ENCODE measurements at regions not wholly inside any gene's neighbourhood (a gene's known extent, or its start where the extent isn't known, plus 50 kb on each side); places are given as distances from the start of the nearest gene placed in this dataset.

DNA sequence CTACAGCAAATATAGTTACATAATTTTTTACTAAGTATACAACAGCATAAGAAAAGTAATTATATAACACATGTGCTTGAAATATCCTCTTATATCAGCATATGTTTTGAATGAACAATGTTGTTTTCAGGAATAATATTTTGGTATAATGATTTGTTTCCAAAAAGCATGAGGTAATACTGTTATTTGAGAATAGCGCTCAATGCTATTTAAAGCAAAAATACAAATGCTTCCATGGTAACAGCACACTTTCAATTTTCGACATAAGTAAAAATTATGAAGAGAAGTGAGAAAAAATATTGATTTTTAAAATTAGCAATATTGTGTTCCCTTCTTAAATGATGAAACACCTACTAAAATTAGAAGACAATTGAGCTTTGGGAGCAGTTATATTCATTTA lies 715.9 kb upstream of the ATXN8OS start:
- Histone ChIP-seq H3K27me3 (ENCODE audit: low read depth) (no peaks in the 10 kb centered on the region), H3K4me1 (no peaks in the 10 kb centered on the region), H3K9me3 (no peaks in the 10 kb centered on the region), H3K4me3 (no peak overlapping the region), H3K27ac (no peak overlapping the region), H3K36me3 (no peaks in the 10 kb centered on the region)
- TF ChIP-seq, protein P1, sequence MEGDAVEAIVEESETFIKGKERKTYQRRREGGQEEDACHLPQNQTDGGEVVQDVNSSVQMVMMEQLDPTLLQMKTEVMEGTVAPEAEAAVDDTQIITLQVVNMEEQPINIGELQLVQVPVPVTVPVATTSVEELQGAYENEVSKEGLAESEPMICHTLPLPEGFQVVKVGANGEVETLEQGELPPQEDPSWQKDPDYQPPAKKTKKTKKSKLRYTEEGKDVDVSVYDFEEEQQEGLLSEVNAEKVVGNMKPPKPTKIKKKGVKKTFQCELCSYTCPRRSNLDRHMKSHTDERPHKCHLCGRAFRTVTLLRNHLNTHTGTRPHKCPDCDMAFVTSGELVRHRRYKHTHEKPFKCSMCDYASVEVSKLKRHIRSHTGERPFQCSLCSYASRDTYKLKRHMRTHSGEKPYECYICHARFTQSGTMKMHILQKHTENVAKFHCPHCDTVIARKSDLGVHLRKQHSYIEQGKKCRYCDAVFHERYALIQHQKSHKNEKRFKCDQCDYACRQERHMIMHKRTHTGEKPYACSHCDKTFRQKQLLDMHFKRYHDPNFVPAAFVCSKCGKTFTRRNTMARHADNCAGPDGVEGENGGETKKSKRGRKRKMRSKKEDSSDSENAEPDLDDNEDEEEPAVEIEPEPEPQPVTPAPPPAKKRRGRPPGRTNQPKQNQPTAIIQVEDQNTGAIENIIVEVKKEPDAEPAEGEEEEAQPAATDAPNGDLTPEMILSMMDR (IDR thresholded peaks at IDR 0.05) = no peak
- DNase-seq (no peak), ATAC-seq (no peak)
- intact Hi-C loops (cut with DNase I) = no loop called here

DNA sequence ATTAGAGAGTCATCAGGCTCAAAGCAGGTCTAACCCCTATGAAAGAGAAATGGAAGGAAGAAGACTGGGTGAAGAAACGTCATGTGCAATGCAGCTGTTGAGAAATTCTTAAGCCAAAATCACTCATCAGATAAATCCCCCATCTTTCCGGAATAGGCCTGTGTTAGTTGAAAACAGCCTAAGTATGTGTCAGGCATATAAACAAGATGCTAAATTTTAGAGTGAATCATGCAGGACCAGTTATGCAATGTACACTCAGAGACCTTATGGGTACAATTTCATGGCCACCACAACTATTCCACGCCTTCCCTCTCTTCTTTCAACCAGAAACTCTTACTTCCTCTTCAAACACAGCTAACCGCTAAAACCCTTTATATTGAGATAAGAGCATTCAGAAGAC lies 717.7 kb upstream of the ATXN8OS start:
- Histone ChIP-seq H3K27ac (no peak overlapping the region), H3K4me1 (no peaks in the 10 kb centered on the region), H3K27me3 (ENCODE audit: low read depth) (no peaks in the 10 kb centered on the region), H3K36me3 (no peaks in the 10 kb centered on the region), H3K4me3 (no peak overlapping the region), H3K9me3 (no peaks in the 10 kb centered on the region)
- ATAC-seq (no peak), DNase-seq (no peak)
- intact Hi-C loops (cut with DNase I) = no loop called here
- TF ChIP-seq, protein P1 (IDR thresholded peaks at IDR 0.05) = no peak

DNA sequence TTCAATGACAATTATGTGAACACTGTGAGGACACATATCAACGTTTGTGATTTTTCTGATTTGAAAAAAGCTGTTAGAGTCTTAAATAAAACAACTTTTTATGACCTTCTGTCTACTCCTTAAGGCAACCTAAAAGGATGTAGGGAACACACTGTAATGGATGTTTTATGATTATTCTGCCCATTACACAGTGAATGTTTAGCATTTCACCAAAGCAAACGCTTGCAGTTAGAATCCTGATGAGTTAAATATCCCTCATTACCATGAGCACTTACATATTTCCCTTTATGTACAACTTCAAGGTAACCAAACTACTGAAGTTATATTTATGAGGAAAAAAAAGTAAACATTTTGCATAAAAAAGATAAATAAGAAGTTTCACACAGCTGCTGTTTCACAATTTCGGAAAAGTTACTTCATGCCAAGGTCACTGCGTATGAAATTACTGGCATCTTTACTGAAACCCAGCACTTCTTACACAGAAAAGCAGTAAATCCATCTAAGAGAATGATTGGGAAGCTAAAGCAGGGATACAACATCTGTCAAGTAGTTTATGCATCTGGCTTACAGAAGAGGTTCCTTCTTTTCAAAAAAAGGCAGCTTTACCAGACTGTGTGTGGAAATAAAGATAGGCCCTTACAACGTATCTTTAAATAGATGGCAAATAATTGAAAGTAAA lies 733.7 kb upstream of the ATXN8OS start:
- no peak overlapping the region for H3K4me3 ChIP-seq
- no peaks in the 10 kb centered on the region for H3K4me1 ChIP-seq
- TF ChIP-seq, protein P1 (IDR thresholded peaks at IDR 0.05) = no peak
- H3K9me3 ChIP-seq = no peaks in the 10 kb centered on the region
- no peaks in the 10 kb centered on the region for H3K36me3 ChIP-seq
- DNase-seq (no peak), ATAC-seq (no peak)
- no peaks in the 10 kb centered on the region for H3K27me3 ChIP-seq (ENCODE audit: low read depth)
- H3K27ac ChIP-seq = no peak overlapping the region
- intact Hi-C loops (cut with DNase I) = no loop called here

DNA sequence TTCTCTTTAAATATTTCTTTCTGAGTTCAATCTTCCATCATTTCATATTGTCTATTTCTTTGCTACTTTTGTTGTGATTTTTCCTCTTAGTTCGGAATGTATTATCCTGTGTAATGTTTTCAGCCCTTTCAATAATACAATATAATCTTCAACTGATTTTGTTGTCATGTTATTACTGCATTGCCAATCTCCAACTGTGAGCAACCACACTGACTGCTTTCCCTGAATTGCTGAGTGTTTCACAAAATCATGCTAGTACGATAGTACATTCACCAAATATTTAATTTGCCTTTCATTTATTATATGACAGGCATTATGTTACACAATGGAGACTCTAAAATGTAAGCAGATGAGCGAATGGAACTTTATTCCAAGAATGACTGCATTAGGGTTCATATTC lies 744.3 kb upstream of the ATXN8OS start:
- Histone ChIP-seq H3K4me3 (no peak overlapping the region), H3K4me1 (no peaks in the 10 kb centered on the region), H3K9me3 (no peaks in the 10 kb centered on the region), H3K27me3 (ENCODE audit: low read depth) (no peaks in the 10 kb centered on the region), H3K27ac (no peak overlapping the region), H3K36me3 (no peaks in the 10 kb centered on the region)
- DNase-seq (no peak), ATAC-seq (no peak)
- TF ChIP-seq, protein P1 (IDR thresholded peaks at IDR 0.05) = no peak
- intact Hi-C loops (cut with DNase I) = no loop called here

DNA sequence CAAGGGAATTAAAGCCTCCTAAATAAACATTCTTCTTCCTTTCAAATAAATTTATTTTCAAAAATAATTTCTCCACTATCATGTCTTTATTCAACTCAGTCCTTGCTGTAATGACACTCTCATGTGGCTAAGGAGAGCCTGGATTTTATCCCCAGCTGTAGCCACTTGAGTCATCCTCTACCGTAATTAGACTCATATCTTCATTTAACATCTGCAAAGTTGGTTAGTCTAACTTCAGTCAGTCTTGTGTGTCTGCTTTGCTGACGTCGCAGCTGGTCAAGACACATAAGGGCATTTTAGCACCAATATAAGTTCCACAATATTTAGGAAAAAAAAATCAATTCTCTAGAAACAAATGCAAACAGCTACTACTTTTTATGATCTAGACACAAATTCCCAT lies 776.4 kb upstream of the ATXN8OS start:
- Histone ChIP-seq H3K36me3 (no peaks in the 10 kb centered on the region), H3K27ac (no peak overlapping the region), H3K9me3 (no peaks in the 10 kb centered on the region), H3K4me3 (no peak overlapping the region), H3K27me3 (ENCODE audit: low read depth) (no peaks in the 10 kb centered on the region), H3K4me1 (no peaks in the 10 kb centered on the region)
- TF ChIP-seq, protein P1 (IDR thresholded peaks at IDR 0.05) = no peak
- intact Hi-C loops (cut with DNase I) = no loop called here
- ATAC-seq = no peak
- DNase-seq = no peak

Data from lower lobe of right lung (tissue), 2 donors.